ENCODE measurements at regions not wholly inside any gene's neighbourhood (a gene's known extent, or its start where the extent isn't known, plus 50 kb on each side); places are given as distances from the start of the nearest gene placed in this dataset.

GRCh38 chr10:27618906-27619305 lies 114.8 kb downstream of the RAB18 start:
- TF ChIP-seq CTCF (IDR thresholded peaks at IDR 0.05) (no peak), POLR2A (IDR thresholded peaks at IDR 0.05) (no peak)
